GM12892 (cell line): ENCODE measurements at regions not wholly inside any gene's neighbourhood (a gene's known extent, or its start where the extent isn't known, plus 50 kb on each side); places are given as distances from the start of the nearest gene placed in this dataset.

Experiments
- POLR2AphosphoS5 ChIP-seq: IDR thresholded peaks from 2 replicates; pipeline ENCODE4 v1.6.1; 2011; ENCODE audit warnings: low read depth, low read length, control low read depth
- TAF1 ChIP-seq: IDR thresholded peaks from 2 replicates; pipeline ENCODE4 v1.6.1; 2011; ENCODE audit warnings: low read depth, mild to moderate bottlenecking, control low read depth, low read length, borderline replicate concordance

GRCh38 chrX:45447331-45447730 is 246.7 kb upstream of the DIPK2B start:
- TF ChIP-seq TAF1, result no peak
- TF ChIP-seq POLR2AphosphoS5, result no peak
